ENCODE measurements at regions not wholly inside any gene's neighbourhood (a gene's known extent, or its start where the extent isn't known, plus 50 kb on each side); places are given as distances from the start of the nearest gene placed in this dataset.

- no peak for TF ChIP-seq PATZ1 (CRISPR knock-in tag; IDR thresholded peaks at IDR 0.05; ENCODE audit: borderline replicate concordance)
- no peak for TF ChIP-seq ZNF70 (CRISPR knock-in tag; IDR thresholded peaks at IDR 0.05)
- TF ChIP-seq SNAI2 (CRISPR knock-in tag; IDR thresholded peaks at IDR 0.05): no peak
- no peak for TF ChIP-seq RARB (CRISPR knock-in tag; IDR thresholded peaks at IDR 0.05)
- TF ChIP-seq ZNF565 (CRISPR knock-in tag; conservative IDR thresholded peaks at IDR 0.05; ENCODE audit: low read depth): no peak
- no peak for TF ChIP-seq ZFP3 (CRISPR knock-in tag; IDR thresholded peaks at IDR 0.05)
Measured at GRCh38 chr5:98721231-98721928, 52.1 kb upstream of the RGMB start.
